Spleen (tissue), 11 donors: ENCODE measurements at regions not wholly inside any gene's neighbourhood (a gene's known extent, or its start where the extent isn't known, plus 50 kb on each side); places are given as distances from the start of the nearest gene placed in this dataset.

Experiments used
- DNase-seq: peaks from one replicate; pipeline ENCODE4 v3.0.0-alpha.2; 2020
- H3K27ac ChIP-seq, 8 donors: fragments of 200-600 bp; sonication (generic) in 7 of 8; 1 replicate in 4 of 8; 2 replicates in 4 of 8; pipeline versions ENCODE4 v1.5.0 to v1.8.0; 2016 to 2021; ENCODE audit warnings: inconsistent platforms in 4 of 8, mild to moderate bottlenecking in 4 of 8, moderate library complexity in 1 of 8
- H3K27me3 ChIP-seq, 7 donors: fragments of 200-600 bp; sonication (generic) in 6 of 7; replicated peaks in 1 of 7; 1 replicate in 4 of 7; 2 replicates in 3 of 7; pipeline versions ENCODE4 v1.5.0 to v1.8.0; 2016 to 2021; ENCODE audit warnings: inconsistent platforms in 3 of 7, mild to moderate bottlenecking in 1 of 7
- H3K36me3 ChIP-seq, 6 donors: fragments of 200-600 bp; sonication (generic) in 5 of 6; 1 replicate in 4 of 6; 2 replicates in 2 of 6; pipeline versions ENCODE4 v1.5.0 to v1.8.0; 2016 to 2021; ENCODE audit warnings: inconsistent platforms in 2 of 6
- H3K4me1 ChIP-seq, 6 donors: fragments of 200-600 bp; sonication (generic) in 5 of 6; 1 replicate in 3 of 6; 2 replicates in 3 of 6; pipeline versions ENCODE4 v1.5.0 to v1.8.0; 2016 to 2021; ENCODE audit warnings: inconsistent platforms in 3 of 6
- H3K4me3 ChIP-seq, 8 donors: fragments of 200-600 bp; sonication (generic) in 7 of 8; 1 replicate in 4 of 8; 2 replicates in 4 of 8; pipeline versions ENCODE4 v1.5.0 to v1.8.0; 2016 to 2021; ENCODE audit warnings: inconsistent platforms in 4 of 8, mild to moderate bottlenecking in 4 of 8, moderate library complexity in 2 of 8
- H3K9me3 ChIP-seq, 8 donors: fragments of 200-600 bp; sonication (generic) in 7 of 8; 1 replicate in 4 of 8; 2 replicates in 4 of 8; pipeline versions ENCODE4 v1.5.0 to v1.8.0; 2016 to 2021; ENCODE audit warnings: inconsistent platforms in 4 of 8
- POLR2A ChIP-seq, 3 donors: fragments of 450-650 bp; IDR thresholded peaks; one replicate each; pipeline ENCODE4 v1.5.1; 2017; ENCODE audit warnings: antibody characterized with exemption in 3 of 3, mild to moderate bottlenecking in 1 of 3
- POLR2AphosphoS5 ChIP-seq, 3 donors: sonication (generic); formaldehyde crosslinking; IDR thresholded peaks; one replicate each; pipeline ENCODE4 v1.5.1; 2017; ENCODE audit warnings: antibody characterized with exemption in 3 of 3
- WGBS, 5 donors: extraction: QIAGEN DNeasy Blood & Tissue Kit in 3 of 5; methylation state at CpG; one replicate each; pipeline versions ENCODE4 v1.1.5 to v1.1.7; 2013 to 2018; 5-methylcytosine and 5-hydroxymethylcytosine counted together
- intact Hi-C: fragments of 100-400 bp; cut with DNase I; formaldehyde crosslinking; loops from one replicate; pipeline ENCODE4 v1.15.0; 2023; ENCODE audit warnings: low total_unique reads
- TF ChIP-seq, protein P1 (sequence below), 11 experiments: fragments of 200-600 bp in 7 of 11; fragments of 450-650 bp in 4 of 11; sonication (generic) in 4 of 11; IDR thresholded peaks in 8 of 11; conservative IDR thresholded peaks in 3 of 11; 1 replicate in 7 of 11; 2 replicates in 4 of 11; pipeline versions ENCODE4 v1.4.0 to v1.8.0; 2016 to 2021; ENCODE audit warnings: antibody characterized with exemption in 11 of 11, inconsistent platforms in 4 of 11, mild to moderate bottlenecking in 1 of 11
- donor health status: healthy with polysubstance abuse.
- donor health status: DM: no; HTN: no; CAD: no; lungs with moderate emphysema.
- donor health status: DM: no; HTN: no; CAD: no.
- donor health status: Bipolar disorder and iron deficiency.
- donor health status: healthy.
- donor health status: DM: no; HTN: no; CAD: no.
- donor health status: DM: yes; HTN: yes; CAD: no.

DNA sequence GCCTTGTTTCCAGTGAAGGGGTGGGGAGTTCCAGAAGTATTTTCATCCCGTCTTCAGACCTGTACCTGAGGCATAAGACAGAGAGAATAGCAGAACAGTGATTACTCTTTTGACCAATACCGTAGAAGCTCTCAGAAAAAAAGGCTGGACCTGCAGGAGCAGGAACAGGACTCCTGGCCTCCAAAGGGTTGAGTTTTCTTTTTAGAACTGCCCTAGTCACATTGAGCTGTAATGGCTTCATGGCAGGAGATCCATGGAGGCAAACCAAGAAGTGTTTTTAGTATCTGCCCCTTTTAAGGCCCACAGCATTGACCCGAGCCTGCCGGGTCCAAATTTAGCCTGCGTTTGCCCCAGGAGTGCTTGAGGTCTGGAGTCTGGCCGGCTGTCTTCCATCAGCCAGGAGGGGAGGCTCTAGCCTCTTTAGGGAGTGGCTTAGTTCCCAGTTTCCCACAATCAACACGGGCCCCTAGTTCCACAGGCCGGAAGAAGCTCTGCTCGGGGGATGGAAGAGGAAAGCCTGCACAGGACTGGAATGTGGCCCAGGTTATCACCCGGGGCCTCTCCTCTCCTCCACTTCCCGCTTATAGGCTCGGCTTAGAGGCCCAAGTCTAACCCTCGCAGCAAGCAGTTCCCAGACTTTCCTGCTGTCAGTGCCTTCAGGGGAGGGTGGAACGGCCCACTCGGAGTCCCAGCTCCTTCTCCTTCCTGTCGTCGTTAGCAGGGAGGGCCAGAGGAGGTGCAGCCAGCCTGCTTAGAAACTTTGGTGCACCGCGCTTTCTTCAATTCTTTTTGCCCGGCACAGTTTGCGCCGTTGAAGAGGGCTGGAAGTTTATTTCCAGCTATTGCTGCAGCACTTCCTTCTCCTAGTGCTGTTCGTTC, 80.7 kb downstream of the C9orf152 start:
- Histone ChIP-seq H3K27me3 (no peaks in the 10 kb centered on the region), H3K9me3 (no peaks in the 10 kb centered on the region), H3K27ac (peak overlapping the region; percentile 27 to 85 (median 75)), H3K36me3 (no peaks in the 10 kb centered on the region), H3K4me1 (peaks cover 58 to 100% (median 86%) of the 10 kb centered on the region in 6 donors), H3K4me3 (peak overlapping the region in 5 of 8 donors; percentile 7 to 46 (median 14))
- TF ChIP-seq POLR2A (IDR thresholded peaks at IDR 0.05) (no peak), POLR2AphosphoS5 (IDR thresholded peaks at IDR 0.05) (peak; percentile 57 to 72 (median 66))
- TF ChIP-seq, protein P1, sequence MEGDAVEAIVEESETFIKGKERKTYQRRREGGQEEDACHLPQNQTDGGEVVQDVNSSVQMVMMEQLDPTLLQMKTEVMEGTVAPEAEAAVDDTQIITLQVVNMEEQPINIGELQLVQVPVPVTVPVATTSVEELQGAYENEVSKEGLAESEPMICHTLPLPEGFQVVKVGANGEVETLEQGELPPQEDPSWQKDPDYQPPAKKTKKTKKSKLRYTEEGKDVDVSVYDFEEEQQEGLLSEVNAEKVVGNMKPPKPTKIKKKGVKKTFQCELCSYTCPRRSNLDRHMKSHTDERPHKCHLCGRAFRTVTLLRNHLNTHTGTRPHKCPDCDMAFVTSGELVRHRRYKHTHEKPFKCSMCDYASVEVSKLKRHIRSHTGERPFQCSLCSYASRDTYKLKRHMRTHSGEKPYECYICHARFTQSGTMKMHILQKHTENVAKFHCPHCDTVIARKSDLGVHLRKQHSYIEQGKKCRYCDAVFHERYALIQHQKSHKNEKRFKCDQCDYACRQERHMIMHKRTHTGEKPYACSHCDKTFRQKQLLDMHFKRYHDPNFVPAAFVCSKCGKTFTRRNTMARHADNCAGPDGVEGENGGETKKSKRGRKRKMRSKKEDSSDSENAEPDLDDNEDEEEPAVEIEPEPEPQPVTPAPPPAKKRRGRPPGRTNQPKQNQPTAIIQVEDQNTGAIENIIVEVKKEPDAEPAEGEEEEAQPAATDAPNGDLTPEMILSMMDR (IDR thresholded peaks at IDR 0.05 in 8 of 11, conservative IDR thresholded peaks at IDR 0.05 in 3 of 11), result no peak
- peak; percentile 78 for DNase-seq
- WGBS, 5 donors, result 28 to 43% (median 33%) methylated on average over 16 to 23 of the region's 23 CpGs
- intact Hi-C loops, result no loop called here

DNA sequence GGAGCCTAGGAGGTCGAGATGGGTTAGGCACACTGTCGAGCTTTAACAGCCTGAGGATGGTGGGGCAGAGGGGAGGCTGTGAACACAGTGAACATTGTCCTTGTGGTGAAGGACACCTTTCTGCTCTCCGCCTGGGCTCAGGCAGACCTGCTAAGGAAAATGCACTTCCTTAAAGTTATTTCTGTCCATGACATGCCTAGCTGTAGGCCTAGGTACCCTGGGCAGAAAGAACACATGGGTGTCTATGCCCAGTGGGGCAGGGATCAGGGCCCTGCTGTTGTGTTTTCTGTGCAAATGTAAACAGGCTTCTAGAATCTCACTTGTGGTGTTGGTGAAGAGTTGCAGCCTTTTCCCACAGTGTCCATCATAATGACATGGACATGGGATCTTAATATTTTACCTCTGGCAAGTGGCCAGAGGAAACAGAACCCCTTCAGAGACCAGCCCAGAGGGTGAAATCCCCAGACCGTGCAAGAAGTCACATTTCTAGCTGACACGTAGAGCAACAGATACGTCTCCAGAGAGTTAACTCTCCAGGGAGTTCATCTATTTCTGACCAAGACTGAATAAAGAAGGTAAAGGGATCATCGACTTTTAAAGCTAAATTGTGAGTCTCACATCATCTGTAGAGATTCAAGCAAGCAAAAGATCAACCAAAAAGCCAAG, 79.2 kb downstream of the C9orf152 start:
- Histone ChIP-seq H3K9me3 (no peaks in the 10 kb centered on the region), H3K4me3 (peak overlapping the region in 2 of 8 donors; percentile 3 to 46), H3K36me3 (no peaks in the 10 kb centered on the region), H3K4me1 (peaks cover 71 to 100% (median 97%) of the 10 kb centered on the region in 6 donors), H3K27ac (peak overlapping the region; percentile 53 to 85 (median 75)), H3K27me3 (no peaks in the 10 kb centered on the region)
- 34 to 46% (median 41%) methylated on average over 7 of the region's 7 CpGs for WGBS, 5 donors
- no peak for DNase-seq
- TF ChIP-seq POLR2A (IDR thresholded peaks at IDR 0.05), result no peak
- peak in 1 of 3 donors; percentile 30 for TF ChIP-seq POLR2AphosphoS5 (IDR thresholded peaks at IDR 0.05)
- TF ChIP-seq, protein P1 (IDR thresholded peaks at IDR 0.05 in 8 of 11, conservative IDR thresholded peaks at IDR 0.05 in 3 of 11), result no peak
- intact Hi-C loops, result no loop called here

DNA sequence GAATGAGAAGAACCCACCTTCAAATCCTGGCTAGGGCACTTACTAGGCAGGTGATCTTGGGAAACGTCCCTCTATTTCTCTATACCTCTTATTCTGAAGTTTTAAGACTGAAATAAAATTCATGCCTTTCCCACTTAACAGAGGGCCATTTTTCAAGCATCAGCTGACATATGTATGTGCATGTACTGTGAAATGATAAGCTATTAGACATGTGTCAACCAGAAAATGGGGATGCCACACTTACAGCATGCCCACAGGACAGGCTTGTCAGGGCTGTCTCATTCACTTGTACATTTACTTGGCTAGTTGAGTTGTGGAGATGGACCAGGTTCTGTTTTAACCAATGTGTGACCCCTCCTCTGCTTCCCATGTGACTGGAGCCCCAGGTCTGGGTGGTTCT, 78.5 kb downstream of the C9orf152 start:
- WGBS, 5 donors, result 65 to 67% (median 66%) methylated on average over 1 of the region's 1 CpG
- Histone ChIP-seq H3K27me3 (no peaks in the 10 kb centered on the region), H3K36me3 (no peaks in the 10 kb centered on the region), H3K4me1 (peaks cover 69 to 100% (median 94%) of the 10 kb centered on the region in 6 donors), H3K4me3 (peak overlapping the region in 1 of 8 donors; percentile 46), H3K27ac (peak overlapping the region; percentile 35 to 85 (median 75)), H3K9me3 (no peaks in the 10 kb centered on the region)
- TF ChIP-seq, protein P1 (IDR thresholded peaks at IDR 0.05 in 8 of 11, conservative IDR thresholded peaks at IDR 0.05 in 3 of 11), result no peak
- TF ChIP-seq POLR2AphosphoS5 (IDR thresholded peaks at IDR 0.05) (no peak), POLR2A (IDR thresholded peaks at IDR 0.05) (no peak)
- DNase-seq, result no peak
- intact Hi-C loops, result no loop called here

DNA sequence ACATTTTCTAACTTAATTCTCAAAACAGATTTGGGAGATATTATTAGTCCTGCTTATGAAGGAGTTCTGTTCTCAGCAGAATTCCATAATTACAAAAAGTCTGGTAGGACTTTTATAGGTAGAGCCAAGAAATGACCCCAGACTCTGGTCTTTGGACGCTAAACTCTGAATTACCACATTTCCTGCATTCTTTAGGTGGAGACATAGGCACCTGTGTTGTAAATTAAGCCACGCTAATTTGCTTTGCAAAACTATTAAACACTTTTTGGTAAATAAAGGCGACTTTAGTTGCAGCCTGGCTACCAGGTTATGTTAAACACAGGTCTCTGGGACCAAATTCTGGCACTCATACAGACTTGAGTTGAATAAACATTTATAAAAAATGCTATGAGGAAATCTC, 77.7 kb downstream of the C9orf152 start:
- Histone ChIP-seq H3K4me1 (peaks cover 65 to 95% (median 86%) of the 10 kb centered on the region in 6 donors), H3K27ac (peak overlapping the region in 6 of 8 donors; percentile 53 to 85 (median 76)), H3K36me3 (no peaks in the 10 kb centered on the region), H3K4me3 (no peak overlapping the region), H3K9me3 (no peaks in the 10 kb centered on the region), H3K27me3 (no peaks in the 10 kb centered on the region)
- TF ChIP-seq, protein P1 (IDR thresholded peaks at IDR 0.05 in 8 of 11, conservative IDR thresholded peaks at IDR 0.05 in 3 of 11), result no peak
- TF ChIP-seq POLR2AphosphoS5 (IDR thresholded peaks at IDR 0.05) (no peak), POLR2A (IDR thresholded peaks at IDR 0.05) (no peak)
- 46 to 74% (median 66%) methylated on average over 3 of the region's 3 CpGs for WGBS, 5 donors
- DNase-seq, result no peak
- intact Hi-C loops, result no loop called here
